T-cell (primary cell): ENCODE measurements at regions not wholly inside any gene's neighbourhood (a gene's known extent, or its start where the extent isn't known, plus 50 kb on each side); places are given as distances from the start of the nearest gene placed in this dataset.

Experiments
- ATAC-seq, 4 experiments: fragments of 200-7000 bp in 3 of 4; fragments of 150-1000 bp in 1 of 4; cut with Tn5 transposase; replicated peaks in 1 of 4; 1 replicate in 3 of 4; 2 replicates in 1 of 4; pipeline ENCODE4 v1.10.0; 2021; ENCODE audit warnings: moderate library complexity in 3 of 4, mild to moderate bottlenecking in 2 of 4, moderate number of reproducible peaks in 1 of 4
- CTCF ChIA-PET, 2 donors: fragments of 300-600 bp; sonication (Branson Sonifier 250); formaldehyde crosslinking; loops; one replicate each; lab custom pipeline; 2022; ENCODE audit warnings: antibody characterized with exemption in 2 of 2; lab: Charles Lee
- POLR2A ChIA-PET, 2 donors: fragments of 300-600 bp; sonication (Branson Sonifier 250); formaldehyde crosslinking; loops; one replicate each; lab custom pipeline; 2022; ENCODE audit warnings: antibody characterized with exemption in 2 of 2; lab: Charles Lee
- DNase-seq, 35 experiments: peaks; one replicate each; pipeline versions ENCODE4 v3.0.0 to v3.0.0-alpha.2; 2013 to 2023
- H3K27ac ChIP-seq: one replicate; pipeline ENCODE4 v1.5.1; 2013; ENCODE audit warnings: low read length
- H3K27me3 ChIP-seq, 2 experiments: replicated peaks in 1 of 2; 1 replicate in 1 of 2; 2 replicates in 1 of 2; pipeline versions ENCODE4 v1.6.1 to v1.7.0; 2013; ENCODE audit warnings: low read length in 1 of 2, mixed read lengths in 1 of 2; ENCODE audit not compliant: control insufficient read depth in 2 of 2, insufficient read depth in 2 of 2; ENCODE audit errors: extremely low read depth in 1 of 2
- H3K36me3 ChIP-seq, 2 donors: 1 replicate in 1 of 2; 2 replicates in 1 of 2; pipeline versions ENCODE4 v1.6.1 to v1.7.0; 2013; ENCODE audit warnings: low read length in 1 of 2; ENCODE audit not compliant: control insufficient read depth in 2 of 2, insufficient read depth in 1 of 2; ENCODE audit errors: extremely low read depth in 1 of 2
- H3K4me1 ChIP-seq, 2 experiments: 1 replicate in 1 of 2; 2 replicates in 1 of 2; pipeline versions ENCODE4 v1.6.1 to v1.7.0; 2013; ENCODE audit warnings: low read length in 2 of 2, mixed read lengths in 1 of 2; ENCODE audit not compliant: insufficient read depth in 2 of 2, control insufficient read depth in 1 of 2; ENCODE audit errors: extremely low read depth in 1 of 2
- H3K4me3 ChIP-seq, 2 donors: 1 replicate in 1 of 2; 2 replicates in 1 of 2; pipeline versions ENCODE4 v1.5.1 to v1.7.0; 2013; ENCODE audit warnings: mild to moderate bottlenecking in 2 of 2, low read length in 1 of 2, moderate library complexity in 1 of 2; ENCODE audit not compliant: control insufficient read depth in 1 of 2; ENCODE audit errors: extremely low read depth in 1 of 2
- H3K9me3 ChIP-seq: 2 replicates; pipeline ENCODE4 v1.7.0; 2013
- H3K27ac Mint-ChIP-seq, 2 donors: one replicate each; pipeline ENCODE4 v1.8.0; 2020 to 2021; ENCODE audit warnings: mild to moderate bottlenecking in 2 of 2, mixed read lengths in 2 of 2
- H3K27me3 Mint-ChIP-seq, 2 donors: one replicate each; pipeline ENCODE4 v1.8.0; 2021 to 2022; ENCODE audit warnings: mixed read lengths in 2 of 2
- H3K36me3 Mint-ChIP-seq: one replicate; pipeline ENCODE4 v1.8.0; 2021; ENCODE audit warnings: mixed read lengths
- H3K4me1 Mint-ChIP-seq, 3 donors: one replicate each; pipeline ENCODE4 v1.8.0; 2020 to 2022; ENCODE audit warnings: mixed read lengths in 3 of 3, mild to moderate bottlenecking in 1 of 3
- H3K4me3 Mint-ChIP-seq, 3 donors: one replicate each; pipeline ENCODE4 v1.8.0; 2020 to 2022; ENCODE audit warnings: mild to moderate bottlenecking in 3 of 3, mixed read lengths in 3 of 3, moderate library complexity in 3 of 3
- H3K9me3 Mint-ChIP-seq, 3 donors: one replicate each; pipeline ENCODE4 v1.8.0; 2020 to 2022; ENCODE audit warnings: mixed read lengths in 3 of 3
- WGBS: methylation state at CpG from one replicate; pipeline ENCODE4 v1.1.5; 2013; ENCODE audit warnings: missing lambda C conversion rate; ENCODE audit not compliant: insufficient coverage; 5-methylcytosine and 5-hydroxymethylcytosine counted together

DNA sequence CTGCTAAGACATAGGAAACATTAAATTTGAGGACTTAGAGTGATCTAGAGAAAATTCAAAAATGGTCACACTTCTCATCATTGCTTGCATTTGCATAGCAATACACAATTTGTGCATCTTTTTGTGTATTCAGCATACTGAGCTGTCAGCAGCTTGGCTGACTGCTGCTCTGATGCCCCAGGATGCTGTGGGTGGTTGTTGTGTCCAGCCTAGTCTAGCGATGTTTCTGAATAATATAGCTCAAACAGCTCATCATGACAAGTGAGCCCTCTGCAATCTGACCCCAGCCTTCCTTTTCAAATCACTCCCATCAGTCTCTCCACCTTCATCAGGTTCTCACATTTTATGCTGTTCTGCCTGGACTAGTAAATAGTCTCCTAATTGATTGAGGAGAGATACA lies 483.7 kb upstream of the SPHKAP start:
- POLR2A ChIA-PET = no interaction called here
- Mint-ChIP-seq H3K9me3 (peaks cover 7 to 9% (median 8%) of the 10 kb centered on the region in 3 donors), H3K36me3 (no peaks in the 10 kb centered on the region), H3K4me3 (no peak overlapping the region), H3K4me1 (no peaks in the 10 kb centered on the region), H3K27me3 (no peaks in the 10 kb centered on the region), H3K27ac (no peak overlapping the region)
- no peaks in the 10 kb centered on the region for H3K27me3 ChIP-seq
- no peaks in the 10 kb centered on the region for H3K9me3 ChIP-seq
- H3K4me1 ChIP-seq = no peaks in the 10 kb centered on the region
- no peak for ATAC-seq
- H3K27ac ChIP-seq = no peak overlapping the region
- CTCF ChIA-PET = no interaction called here
- WGBS = no CpG with 5 or more reads among the region's 1 CpG
- no peak overlapping the region for H3K4me3 ChIP-seq
- H3K36me3 ChIP-seq = no peaks in the 10 kb centered on the region
- DNase-seq = no peak

DNA sequence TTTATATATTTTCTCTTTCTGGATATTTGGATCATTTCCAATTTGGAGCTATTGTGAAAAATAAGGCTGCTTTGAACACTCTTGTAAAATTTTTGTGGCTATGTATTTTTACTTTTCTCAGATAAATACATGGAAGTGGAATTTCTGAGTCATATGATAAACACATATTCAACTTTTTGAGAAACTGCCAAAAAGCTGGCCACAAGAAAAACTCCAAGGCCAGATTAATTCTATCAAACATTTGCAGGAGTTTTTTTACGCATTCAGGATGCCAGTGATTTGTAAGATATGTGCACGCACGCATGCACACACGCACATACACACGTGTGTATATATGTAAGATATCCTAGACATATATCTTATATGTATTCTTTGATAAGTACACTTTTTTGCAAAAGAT lies 477.5 kb upstream of the SPHKAP start:
- Mint-ChIP-seq H3K27ac (no peak overlapping the region), H3K4me1 (no peaks in the 10 kb centered on the region), H3K9me3 (peaks cover 3 to 8% (median 5%) of the 10 kb centered on the region in 3 donors), H3K27me3 (no peaks in the 10 kb centered on the region), H3K36me3 (no peaks in the 10 kb centered on the region), H3K4me3 (no peak overlapping the region)
- POLR2A ChIA-PET = no interaction called here
- no peak overlapping the region for H3K4me3 ChIP-seq
- no peaks in the 10 kb centered on the region for H3K4me1 ChIP-seq
- CTCF ChIA-PET = no interaction called here
- no CpG with 5 or more reads among the region's 5 CpGs for WGBS
- no peaks in the 10 kb centered on the region for H3K27me3 ChIP-seq
- no peaks in the 10 kb centered on the region for H3K36me3 ChIP-seq
- ATAC-seq = no peak
- no peaks in the 10 kb centered on the region for H3K9me3 ChIP-seq
- no peak for DNase-seq
- no peak overlapping the region for H3K27ac ChIP-seq

DNA sequence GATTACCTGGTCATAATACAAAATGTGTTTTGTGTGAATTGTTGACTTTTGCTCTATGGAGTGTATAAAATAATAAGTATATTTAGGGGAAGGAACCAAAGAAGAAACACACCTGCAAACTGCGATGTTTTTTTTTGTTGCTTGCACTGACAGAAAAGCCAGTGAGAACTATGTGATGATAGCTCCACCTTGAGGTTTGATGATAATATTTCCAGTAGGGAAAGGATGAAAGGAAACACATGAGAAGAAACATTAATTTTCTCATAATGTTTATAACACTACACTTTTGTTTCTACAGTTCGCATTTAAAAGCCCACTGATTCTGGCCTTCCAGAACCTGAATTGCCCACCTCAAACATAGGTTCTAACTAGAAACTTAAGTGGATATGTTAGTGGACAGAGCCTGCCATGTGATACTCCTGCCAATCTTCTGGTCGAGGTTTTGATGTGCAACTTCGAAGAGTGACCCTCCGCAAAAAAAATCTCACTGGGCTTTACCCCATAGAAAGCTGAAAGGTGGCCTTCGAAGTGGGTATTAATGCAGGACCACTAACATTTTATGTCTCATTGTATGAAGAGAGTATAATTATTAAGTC lies 476.4 kb upstream of the SPHKAP start:
- no peaks in the 10 kb centered on the region for H3K4me1 Mint-ChIP-seq
- no peaks in the 10 kb centered on the region for H3K27me3 ChIP-seq
- no peaks in the 10 kb centered on the region for H3K36me3 Mint-ChIP-seq
- no peak overlapping the region for H3K4me3 Mint-ChIP-seq
- no peak for DNase-seq
- ChIA-PET CTCF (no interaction called here), POLR2A (no interaction called here)
- no CpG with 5 or more reads among the region's 6 CpGs for WGBS
- no peaks in the 10 kb centered on the region for H3K9me3 ChIP-seq
- no peak for ATAC-seq
- H3K36me3 ChIP-seq = no peaks in the 10 kb centered on the region
- H3K27ac ChIP-seq = no peak overlapping the region
- H3K4me1 ChIP-seq = no peaks in the 10 kb centered on the region
- H3K9me3 Mint-ChIP-seq = peaks cover 3 to 5% (median 4%) of the 10 kb centered on the region in 3 donors
- H3K27ac Mint-ChIP-seq = no peak overlapping the region
- no peaks in the 10 kb centered on the region for H3K27me3 Mint-ChIP-seq
- H3K4me3 ChIP-seq = no peak overlapping the region

DNA sequence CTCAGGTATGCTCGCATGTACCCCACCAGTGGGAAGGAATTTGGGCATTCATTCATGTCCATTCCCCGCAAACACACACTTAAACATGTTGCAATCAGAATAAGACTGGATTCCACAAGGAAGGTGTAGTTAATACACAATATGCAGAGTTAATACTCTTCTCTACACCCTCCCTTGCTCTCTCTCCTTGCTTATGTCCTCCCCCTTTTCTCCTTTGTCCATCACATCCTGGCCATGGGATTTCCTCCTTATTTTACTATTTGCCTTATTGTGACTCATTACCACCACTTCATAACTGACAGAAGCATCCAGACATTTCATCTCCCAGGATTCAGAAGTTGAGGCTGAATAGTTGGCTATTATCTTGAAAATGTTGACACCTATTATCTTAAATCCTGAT lies 473.8 kb upstream of the SPHKAP start:
- POLR2A ChIA-PET = no interaction called here
- Histone ChIP-seq H3K4me1 (no peaks in the 10 kb centered on the region), H3K4me3 (no peak overlapping the region), H3K27ac (no peak overlapping the region), H3K36me3 (no peaks in the 10 kb centered on the region), H3K9me3 (no peaks in the 10 kb centered on the region), H3K27me3 (no peaks in the 10 kb centered on the region)
- no CpG with 5 or more reads among the region's 2 CpGs for WGBS
- Mint-ChIP-seq H3K27me3 (no peaks in the 10 kb centered on the region), H3K27ac (no peak overlapping the region), H3K4me3 (no peak overlapping the region), H3K36me3 (no peaks in the 10 kb centered on the region), H3K4me1 (no peaks in the 10 kb centered on the region), H3K9me3 (peaks cover 0 to 13% (median 5%) of the 10 kb centered on the region in 3 donors)
- CTCF ChIA-PET = no interaction called here
- DNase-seq (no peak), ATAC-seq (no peak)

DNA sequence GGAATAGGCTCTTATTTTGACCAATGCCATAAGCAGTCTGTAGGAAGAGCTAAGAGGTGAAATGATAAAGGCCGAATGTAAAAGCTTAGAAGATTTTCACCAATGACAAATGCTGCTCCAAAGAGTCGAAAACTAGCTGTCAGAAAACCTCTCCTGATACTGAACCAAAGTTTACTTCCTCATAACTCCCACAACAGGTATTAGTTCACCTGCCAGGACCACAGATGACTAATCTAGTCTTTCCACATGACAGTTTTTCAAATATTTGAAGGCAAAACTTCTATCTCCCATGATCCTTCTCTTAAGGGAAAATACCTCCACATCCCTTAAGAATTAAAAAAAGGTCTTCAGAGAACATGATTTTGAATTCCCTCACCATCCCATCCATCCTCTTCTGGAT lies 473.2 kb upstream of the SPHKAP start:
- Histone ChIP-seq H3K27me3 (no peaks in the 10 kb centered on the region), H3K36me3 (no peaks in the 10 kb centered on the region), H3K4me1 (no peaks in the 10 kb centered on the region), H3K27ac (no peak overlapping the region), H3K9me3 (no peaks in the 10 kb centered on the region), H3K4me3 (no peak overlapping the region)
- ATAC-seq (no peak), DNase-seq (no peak)
- no peaks in the 10 kb centered on the region for H3K4me1 Mint-ChIP-seq
- no peak overlapping the region for H3K27ac Mint-ChIP-seq
- 68% methylated on average over 2 of the region's 2 CpGs for WGBS
- no peaks in the 10 kb centered on the region for H3K36me3 Mint-ChIP-seq
- ChIA-PET CTCF (no interaction called here), POLR2A (no interaction called here)
- H3K27me3 Mint-ChIP-seq = no peaks in the 10 kb centered on the region
- H3K4me3 Mint-ChIP-seq = no peak overlapping the region
- peaks cover 0 to 17% (median 4%) of the 10 kb centered on the region in 3 donors for H3K9me3 Mint-ChIP-seq

DNA sequence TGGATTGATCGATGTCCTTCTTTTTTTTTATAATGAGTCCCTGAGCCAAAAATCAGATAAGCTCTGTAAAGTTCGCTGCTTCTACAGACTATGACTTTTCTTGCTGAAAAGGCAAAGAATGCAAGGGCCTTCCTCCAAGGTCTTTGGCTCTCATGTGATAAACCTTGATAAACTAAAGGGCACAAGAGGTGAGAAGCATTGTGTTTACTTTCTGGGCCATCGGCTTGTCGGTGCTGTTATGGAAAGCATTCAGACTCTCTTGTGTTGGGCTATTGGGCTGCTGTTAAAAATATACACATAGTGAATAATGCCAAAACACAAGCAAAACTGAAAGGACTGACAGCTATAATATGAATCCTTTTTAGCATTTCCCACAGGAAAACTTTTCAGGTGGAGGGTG lies 472.4 kb upstream of the SPHKAP start:
- Histone ChIP-seq H3K27ac (no peak overlapping the region), H3K4me1 (no peaks in the 10 kb centered on the region), H3K27me3 (no peaks in the 10 kb centered on the region), H3K9me3 (no peaks in the 10 kb centered on the region), H3K36me3 (no peaks in the 10 kb centered on the region), H3K4me3 (no peak overlapping the region)
- ATAC-seq (no peak), DNase-seq (no peak)
- Mint-ChIP-seq H3K27ac (no peak overlapping the region), H3K36me3 (no peaks in the 10 kb centered on the region), H3K27me3 (no peaks in the 10 kb centered on the region), H3K4me3 (no peak overlapping the region), H3K4me1 (no peaks in the 10 kb centered on the region), H3K9me3 (peaks cover 0 to 18% (median 4%) of the 10 kb centered on the region in 3 donors)
- 86% methylated on average over 2 of the region's 4 CpGs for WGBS
- CTCF ChIA-PET = interaction anchor here in 1 of 2 donors (0.6 kb wide), 1 partner anchor 99 kb away, joined by 4 read pairs; no protein-coding TSS in a partner anchor
- POLR2A ChIA-PET = interaction anchor here in 1 of 2 donors (0.7 kb wide), 1 partner anchor 886 kb away, joined by 4 read pairs; no protein-coding TSS in a partner anchor

DNA sequence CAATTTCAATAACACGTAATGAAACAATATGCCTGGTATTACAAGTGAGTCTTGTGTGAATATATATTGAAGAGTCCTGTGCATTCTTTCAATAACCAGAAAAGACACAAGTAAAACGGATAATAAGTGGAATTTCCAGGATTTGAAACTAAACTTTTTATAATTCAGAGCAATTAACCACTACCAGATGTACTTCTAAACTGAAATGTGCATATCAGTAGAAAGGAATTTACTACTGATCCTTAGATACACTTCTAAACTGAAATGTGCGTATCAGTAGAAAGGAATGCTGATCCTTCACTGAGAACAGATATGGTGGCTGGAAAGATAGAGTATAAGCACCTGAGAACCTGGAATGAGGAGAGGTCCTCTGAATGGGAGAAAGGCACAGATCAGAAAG lies 470.9 kb upstream of the SPHKAP start:
- ChIA-PET CTCF (no interaction called here), POLR2A (no interaction called here)
- no peak for DNase-seq
- no peaks in the 10 kb centered on the region for H3K4me1 Mint-ChIP-seq
- Histone ChIP-seq H3K4me3 (no peak overlapping the region), H3K36me3 (no peaks in the 10 kb centered on the region), H3K4me1 (no peaks in the 10 kb centered on the region), H3K27me3 (no peaks in the 10 kb centered on the region), H3K27ac (no peak overlapping the region), H3K9me3 (no peaks in the 10 kb centered on the region)
- no peaks in the 10 kb centered on the region for H3K36me3 Mint-ChIP-seq
- peaks cover 0 to 18% (median 4%) of the 10 kb centered on the region in 3 donors for H3K9me3 Mint-ChIP-seq
- ATAC-seq = no peak
- no peaks in the 10 kb centered on the region for H3K27me3 Mint-ChIP-seq
- no CpG with 5 or more reads among the region's 3 CpGs for WGBS
- H3K27ac Mint-ChIP-seq = no peak overlapping the region
- H3K4me3 Mint-ChIP-seq = no peak overlapping the region
